H1 (cell line): ENCODE measurements at regions not wholly inside any gene's neighbourhood (a gene's known extent, or its start where the extent isn't known, plus 50 kb on each side); places are given as distances from the start of the nearest gene placed in this dataset.

ENCODE experiments used
- CBX5 ChIP-seq: fragments of 300-800, 300-1000 bp; sonication (generic); IDR thresholded peaks from 2 replicates; pipeline ENCODE4 v1.7.1; 2016; ENCODE audit warnings: antibody characterized with exemption, low read length, low read depth
- EGR1 ChIP-seq: IDR thresholded peaks from 2 replicates; pipeline ENCODE4 v1.6.1; 2011; ENCODE audit warnings: low read depth, low read length, borderline replicate concordance
- EZH2 ChIP-seq: fragments of 200-600 bp; sonication (generic); IDR thresholded peaks from 2 replicates; pipeline ENCODE4 v1.7.1; 2012; ENCODE audit warnings: low read depth, mild to moderate bottlenecking, moderate library complexity, low read length, inconsistent platforms; ENCODE audit not compliant: severe bottlenecking
- GTF2F1 ChIP-seq: IDR thresholded peaks from 2 replicates; pipeline ENCODE4 v1.6.1; 2012; ENCODE audit warnings: low read depth, low read length, improper control_type of control experiment, borderline replicate concordance
- JUND ChIP-seq: IDR thresholded peaks from 2 replicates; pipeline ENCODE4 v1.6.1; 2011; ENCODE audit warnings: mild to moderate bottlenecking, improper control_type of control experiment, low read length
- POLR2A ChIP-seq, 2 experiments: IDR thresholded peaks; 1 replicate in 1 of 2; 2 replicates in 1 of 2; pipeline ENCODE4 v1.6.1; 2011; ENCODE audit warnings: low read depth in 2 of 2, low read length in 2 of 2, mild to moderate bottlenecking in 2 of 2; ENCODE audit errors: control extremely low read depth in 1 of 2
- RNF2 ChIP-seq: fragments of 200-900, 300-1000 bp; sonication (generic); IDR thresholded peaks from 2 replicates; pipeline ENCODE4 v1.7.1; 2016; ENCODE audit warnings: borderline replicate concordance, low read depth, mild to moderate bottlenecking, antibody characterized with exemption, low read length; ENCODE audit not compliant: poor library complexity, severe bottlenecking; ENCODE audit errors: missing control alignments
- TAF1 ChIP-seq: IDR thresholded peaks from 2 replicates; pipeline ENCODE4 v1.6.1; 2011; ENCODE audit warnings: mild to moderate bottlenecking, low read depth, low read length
- YY1 ChIP-seq: IDR thresholded peaks from 2 replicates; pipeline ENCODE4 v1.6.1; 2011; ENCODE audit warnings: low read depth, mild to moderate bottlenecking, low read length
- ZNF274 ChIP-seq: IDR thresholded peaks from 2 replicates; pipeline ENCODE4 v1.7.0; 2012; ENCODE audit warnings: low read length, borderline replicate concordance; ENCODE audit errors: extremely low read depth
- TF ChIP-seq, protein P1 (sequence below), 3 experiments: IDR thresholded peaks; 1 replicate in 2 of 3; 2 replicates in 1 of 3; pipeline versions ENCODE4 v1.5.1 to v1.6.1; 2011; ENCODE audit warnings: low read length in 3 of 3, mild to moderate bottlenecking in 3 of 3, inconsistent platforms in 2 of 3, low read depth in 1 of 3, moderate library complexity in 1 of 3; ENCODE audit not compliant: insufficient read depth in 1 of 3; ENCODE audit errors: control extremely low read depth in 1 of 3
- TF ChIP-seq, protein P2 (sequence below): IDR thresholded peaks from 2 replicates; pipeline ENCODE4 v1.6.1; 2012; ENCODE audit warnings: inconsistent platforms
- TF ChIP-seq, protein P3 (sequence below): IDR thresholded peaks from 2 replicates; pipeline ENCODE4 v1.6.1; 2012; ENCODE audit warnings: low read length, inconsistent platforms

DNA sequence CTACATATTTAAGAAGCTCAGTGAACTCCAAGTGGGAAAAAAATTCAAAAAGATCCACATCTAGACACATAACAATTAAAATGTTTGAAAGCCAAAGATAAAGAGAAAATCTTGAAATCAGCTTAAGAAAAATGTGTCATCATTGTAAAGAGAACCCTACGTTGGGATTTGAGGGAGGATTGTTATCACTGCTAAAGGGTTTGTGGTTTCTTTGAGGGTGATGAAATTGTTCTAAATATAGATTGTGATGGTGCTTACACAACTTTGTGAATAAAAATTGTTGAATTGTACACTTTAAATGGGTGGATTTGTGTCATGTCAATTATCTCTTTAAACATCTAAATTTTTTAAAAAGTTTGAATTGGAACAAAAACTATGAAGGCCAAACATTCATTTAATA, 92.2 kb upstream of the ADAMTS19 start:
- TF ChIP-seq POLR2A (IDR thresholded peaks at IDR 0.05; ENCODE audit: control extremely low read depth in 1 of 2, low read depth in 2 of 2, low read length in 2 of 2): no peak
- no peak for TF ChIP-seq TAF1
- TF ChIP-seq, protein P1, sequence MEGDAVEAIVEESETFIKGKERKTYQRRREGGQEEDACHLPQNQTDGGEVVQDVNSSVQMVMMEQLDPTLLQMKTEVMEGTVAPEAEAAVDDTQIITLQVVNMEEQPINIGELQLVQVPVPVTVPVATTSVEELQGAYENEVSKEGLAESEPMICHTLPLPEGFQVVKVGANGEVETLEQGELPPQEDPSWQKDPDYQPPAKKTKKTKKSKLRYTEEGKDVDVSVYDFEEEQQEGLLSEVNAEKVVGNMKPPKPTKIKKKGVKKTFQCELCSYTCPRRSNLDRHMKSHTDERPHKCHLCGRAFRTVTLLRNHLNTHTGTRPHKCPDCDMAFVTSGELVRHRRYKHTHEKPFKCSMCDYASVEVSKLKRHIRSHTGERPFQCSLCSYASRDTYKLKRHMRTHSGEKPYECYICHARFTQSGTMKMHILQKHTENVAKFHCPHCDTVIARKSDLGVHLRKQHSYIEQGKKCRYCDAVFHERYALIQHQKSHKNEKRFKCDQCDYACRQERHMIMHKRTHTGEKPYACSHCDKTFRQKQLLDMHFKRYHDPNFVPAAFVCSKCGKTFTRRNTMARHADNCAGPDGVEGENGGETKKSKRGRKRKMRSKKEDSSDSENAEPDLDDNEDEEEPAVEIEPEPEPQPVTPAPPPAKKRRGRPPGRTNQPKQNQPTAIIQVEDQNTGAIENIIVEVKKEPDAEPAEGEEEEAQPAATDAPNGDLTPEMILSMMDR (IDR thresholded peaks at IDR 0.05; ENCODE audit: control extremely low read depth in 1 of 3, insufficient read depth in 1 of 3, low read depth in 1 of 3, low read length in 3 of 3): no peak
- TF ChIP-seq GTF2F1: no peak
- no peak for TF ChIP-seq CBX5
- no peak for TF ChIP-seq JUND
- TF ChIP-seq ZNF274: no peak
- TF ChIP-seq EZH2: no peak
- TF ChIP-seq, protein P2, sequence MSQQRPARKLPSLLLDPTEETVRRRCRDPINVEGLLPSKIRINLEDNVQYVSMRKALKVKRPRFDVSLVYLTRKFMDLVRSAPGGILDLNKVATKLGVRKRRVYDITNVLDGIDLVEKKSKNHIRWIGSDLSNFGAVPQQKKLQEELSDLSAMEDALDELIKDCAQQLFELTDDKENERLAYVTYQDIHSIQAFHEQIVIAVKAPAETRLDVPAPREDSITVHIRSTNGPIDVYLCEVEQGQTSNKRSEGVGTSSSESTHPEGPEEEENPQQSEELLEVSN: no peak
- TF ChIP-seq RNF2: no peak
- no peak for TF ChIP-seq EGR1
- TF ChIP-seq, protein P3, sequence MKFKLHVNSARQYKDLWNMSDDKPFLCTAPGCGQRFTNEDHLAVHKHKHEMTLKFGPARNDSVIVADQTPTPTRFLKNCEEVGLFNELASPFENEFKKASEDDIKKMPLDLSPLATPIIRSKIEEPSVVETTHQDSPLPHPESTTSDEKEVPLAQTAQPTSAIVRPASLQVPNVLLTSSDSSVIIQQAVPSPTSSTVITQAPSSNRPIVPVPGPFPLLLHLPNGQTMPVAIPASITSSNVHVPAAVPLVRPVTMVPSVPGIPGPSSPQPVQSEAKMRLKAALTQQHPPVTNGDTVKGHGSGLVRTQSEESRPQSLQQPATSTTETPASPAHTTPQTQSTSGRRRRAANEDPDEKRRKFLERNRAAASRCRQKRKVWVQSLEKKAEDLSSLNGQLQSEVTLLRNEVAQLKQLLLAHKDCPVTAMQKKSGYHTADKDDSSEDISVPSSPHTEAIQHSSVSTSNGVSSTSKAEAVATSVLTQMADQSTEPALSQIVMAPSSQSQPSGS: no peak
- TF ChIP-seq YY1: no peak
